ENCODE measurements at regions not wholly inside any gene's neighbourhood (a gene's known extent, or its start where the extent isn't known, plus 50 kb on each side); places are given as distances from the start of the nearest gene placed in this dataset.

- no peak for TF ChIP-seq CEBPB (IDR thresholded peaks at IDR 0.05)
- no peak for TF ChIP-seq CTCF (IDR thresholded peaks at IDR 0.05)
- no peak for TF ChIP-seq SMC3 (IDR thresholded peaks at IDR 0.05)
- TF ChIP-seq POLR2A (IDR thresholded peaks at IDR 0.05; ENCODE audit: low read length) = no peak
- TF ChIP-seq ESRRA (IDR thresholded peaks at IDR 0.05; ENCODE audit: borderline replicate concordance, low read length) = no peak
- no peak for TF ChIP-seq ZC3H11A (IDR thresholded peaks at IDR 0.05)
- TF ChIP-seq JUN (IDR thresholded peaks at IDR 0.05) = no peak
- no peak for TF ChIP-seq EP300 (IDR thresholded peaks at IDR 0.05)
- no peak for TF ChIP-seq RARB (CRISPR knock-in tag; IDR thresholded peaks at IDR 0.05)
- no peak for TF ChIP-seq MAX (IDR thresholded peaks at IDR 0.05)
Measured at GRCh38 chr16:60204181-60204580, 1470.1 kb upstream of the GOT2 start.
